ENCODE measurements at regions not wholly inside any gene's neighbourhood (a gene's known extent, or its start where the extent isn't known, plus 50 kb on each side); places are given as distances from the start of the nearest gene placed in this dataset.

- ChIA-PET CTCF (no interaction called here), POLR2A (ENCODE audit: low non-redundant PET) (no interaction called here)
- TF ChIP-seq, protein P1, sequence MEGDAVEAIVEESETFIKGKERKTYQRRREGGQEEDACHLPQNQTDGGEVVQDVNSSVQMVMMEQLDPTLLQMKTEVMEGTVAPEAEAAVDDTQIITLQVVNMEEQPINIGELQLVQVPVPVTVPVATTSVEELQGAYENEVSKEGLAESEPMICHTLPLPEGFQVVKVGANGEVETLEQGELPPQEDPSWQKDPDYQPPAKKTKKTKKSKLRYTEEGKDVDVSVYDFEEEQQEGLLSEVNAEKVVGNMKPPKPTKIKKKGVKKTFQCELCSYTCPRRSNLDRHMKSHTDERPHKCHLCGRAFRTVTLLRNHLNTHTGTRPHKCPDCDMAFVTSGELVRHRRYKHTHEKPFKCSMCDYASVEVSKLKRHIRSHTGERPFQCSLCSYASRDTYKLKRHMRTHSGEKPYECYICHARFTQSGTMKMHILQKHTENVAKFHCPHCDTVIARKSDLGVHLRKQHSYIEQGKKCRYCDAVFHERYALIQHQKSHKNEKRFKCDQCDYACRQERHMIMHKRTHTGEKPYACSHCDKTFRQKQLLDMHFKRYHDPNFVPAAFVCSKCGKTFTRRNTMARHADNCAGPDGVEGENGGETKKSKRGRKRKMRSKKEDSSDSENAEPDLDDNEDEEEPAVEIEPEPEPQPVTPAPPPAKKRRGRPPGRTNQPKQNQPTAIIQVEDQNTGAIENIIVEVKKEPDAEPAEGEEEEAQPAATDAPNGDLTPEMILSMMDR (conservative IDR thresholded peaks at IDR 0.05; ENCODE audit: low read depth), result no peak
- DNase-seq (ENCODE audit: low spot score), result no peak
- no peak overlapping the region for H3K27ac ChIP-seq
Measured at GRCh38 chr11:104614117-104614680, 284.1 kb downstream of the CASP12 start.

GRCh38 chr11:104610635-104611034, 287.6 kb downstream of the CASP12 start:
- CTCF ChIA-PET, result interaction anchor here (0.6 kb wide), 1 partner anchor 267 kb away, joined by 4 read pairs; no protein-coding TSS in a partner anchor
- POLR2A ChIA-PET (ENCODE audit: low non-redundant PET), result no interaction called here
- TF ChIP-seq, protein P1 (conservative IDR thresholded peaks at IDR 0.05; ENCODE audit: low read depth), result no peak
- no peak for DNase-seq (ENCODE audit: low spot score)
- H3K27ac ChIP-seq, result no peak overlapping the region

DNA sequence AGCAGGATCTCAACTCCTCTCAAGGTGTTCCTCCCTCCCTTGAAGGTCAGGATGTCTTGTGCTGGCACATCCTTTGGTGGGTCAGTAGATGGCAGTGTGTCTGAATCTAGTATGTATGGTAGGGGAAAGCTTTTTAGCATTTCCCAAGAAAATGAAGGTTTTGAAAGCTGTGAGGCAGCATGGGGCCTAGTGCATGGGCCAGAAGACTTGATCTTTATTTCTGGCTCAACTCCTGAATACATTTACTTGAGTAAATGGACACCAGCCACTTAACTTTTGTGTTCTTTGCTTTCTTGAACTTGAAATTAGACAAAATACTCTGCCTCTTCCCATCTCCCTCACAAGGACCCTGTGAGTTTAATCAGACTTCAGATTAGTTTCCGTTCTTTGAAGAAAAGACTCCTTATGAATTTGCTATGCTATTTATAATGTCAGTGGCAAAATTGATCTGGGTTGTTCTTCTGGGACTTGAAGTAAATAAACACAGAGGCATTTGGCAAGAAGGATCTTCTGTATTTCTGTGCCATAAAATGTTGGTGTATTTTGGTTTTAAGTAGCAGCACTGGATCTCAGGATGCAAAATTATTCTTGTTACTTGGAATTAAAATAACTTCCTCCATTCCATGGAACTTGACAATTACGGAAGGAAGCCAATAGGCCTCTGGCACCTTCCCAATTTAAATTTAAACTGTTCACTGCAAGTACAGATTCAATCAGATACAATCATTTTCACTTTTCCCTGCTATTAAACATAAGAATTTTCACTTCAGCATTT, 288.8 kb downstream of the CASP12 start:
- H3K27ac ChIP-seq, result no peak overlapping the region
- POLR2A ChIA-PET (ENCODE audit: low non-redundant PET), result no interaction called here
- CTCF ChIA-PET, result interaction anchor here (0.6 to 0.7 kb wide), 4 partner anchors 9 to 1289 kb away, joined by 3 to 5 read pairs (median 3); no protein-coding TSS in a partner anchor
- DNase-seq (ENCODE audit: low spot score), result peak; percentile 51
- TF ChIP-seq, protein P1 (conservative IDR thresholded peaks at IDR 0.05; ENCODE audit: low read depth), result peak; percentile 68

DNA sequence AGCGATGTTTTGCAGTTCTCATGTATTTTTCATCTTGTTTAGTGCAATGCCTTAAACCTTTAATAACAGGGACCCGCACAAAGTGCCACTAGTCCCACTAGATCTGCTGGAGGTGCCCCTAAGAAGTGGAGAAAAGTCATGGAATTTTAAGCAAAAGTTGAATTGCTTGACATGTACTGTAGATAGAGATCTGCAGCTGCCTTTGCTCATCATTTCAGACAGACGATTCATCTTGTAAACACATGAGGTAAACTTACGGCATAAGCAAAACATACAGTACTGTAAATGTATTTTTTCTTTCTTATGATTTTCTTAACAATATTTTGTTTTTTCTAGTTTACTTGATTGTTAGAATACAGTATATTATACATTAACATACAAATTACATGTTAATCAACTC, 295.6 kb downstream of the CASP12 start:
- TF ChIP-seq, protein P1 (conservative IDR thresholded peaks at IDR 0.05; ENCODE audit: low read depth), result no peak
- H3K27ac ChIP-seq, result no peak overlapping the region
- ChIA-PET POLR2A (ENCODE audit: low non-redundant PET) (no interaction called here), CTCF (no interaction called here)
- no peak for DNase-seq (ENCODE audit: low spot score)

DNA sequence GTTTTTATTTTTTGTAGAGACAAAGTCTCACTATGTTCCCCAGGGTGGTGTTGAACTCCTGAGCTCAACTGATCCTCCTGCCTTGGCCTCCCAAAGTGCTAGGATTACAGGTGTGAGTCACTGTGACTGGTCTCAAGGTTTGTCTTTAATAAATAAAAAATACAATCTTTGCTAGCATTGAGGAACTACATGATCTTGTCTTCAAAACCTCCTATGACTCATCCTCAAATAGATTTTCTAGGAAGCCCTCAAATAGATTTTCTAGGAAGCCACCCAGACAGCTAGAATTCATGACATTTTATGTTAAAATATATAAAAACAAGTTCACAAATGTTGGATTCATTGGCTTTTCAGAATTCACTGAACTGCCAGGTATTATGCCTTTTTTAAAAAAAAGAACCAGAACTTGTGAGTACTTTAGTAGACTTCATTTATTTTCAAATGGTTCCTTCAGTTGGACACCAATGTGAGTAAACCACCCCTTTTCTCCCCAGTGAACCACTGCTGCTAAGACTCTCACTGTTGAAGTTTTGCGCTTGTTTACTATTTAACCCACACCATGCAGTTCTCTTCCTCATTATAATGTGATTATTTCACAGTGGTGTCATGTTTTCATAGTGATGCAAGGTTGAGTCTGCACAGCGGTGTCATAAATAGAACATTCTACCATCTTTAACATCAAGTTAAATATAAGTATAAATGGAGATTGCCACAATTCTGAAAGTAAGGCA, 303.9 kb downstream of the CASP12 start:
- H3K27ac ChIP-seq, result no peak overlapping the region
- TF ChIP-seq, protein P1 (conservative IDR thresholded peaks at IDR 0.05; ENCODE audit: low read depth), result no peak
- POLR2A ChIA-PET (ENCODE audit: low non-redundant PET), result no interaction called here
- DNase-seq (ENCODE audit: low spot score), result no peak
- CTCF ChIA-PET, result interaction anchor here (0.6 kb wide), 1 partner anchor 84 kb away, joined by 4 read pairs; no protein-coding TSS in a partner anchor

GRCh38 chr11:104588970-104589369, 309.3 kb downstream of the CASP12 start:
- TF ChIP-seq, protein P1 (conservative IDR thresholded peaks at IDR 0.05; ENCODE audit: low read depth), result no peak
- H3K27ac ChIP-seq, result no peak overlapping the region
- ChIA-PET POLR2A (ENCODE audit: low non-redundant PET) (no interaction called here), CTCF (no interaction called here)
- DNase-seq (ENCODE audit: low spot score), result no peak
